ENCODE measurements at regions not wholly inside any gene's neighbourhood (a gene's known extent, or its start where the extent isn't known, plus 50 kb on each side); places are given as distances from the start of the nearest gene placed in this dataset.
"Not testable (repeated sequence)": the region's sequence is repeated elsewhere in the genome, so short reads cannot be mapped to it uniquely, and the experiment has no call there.

DNA sequence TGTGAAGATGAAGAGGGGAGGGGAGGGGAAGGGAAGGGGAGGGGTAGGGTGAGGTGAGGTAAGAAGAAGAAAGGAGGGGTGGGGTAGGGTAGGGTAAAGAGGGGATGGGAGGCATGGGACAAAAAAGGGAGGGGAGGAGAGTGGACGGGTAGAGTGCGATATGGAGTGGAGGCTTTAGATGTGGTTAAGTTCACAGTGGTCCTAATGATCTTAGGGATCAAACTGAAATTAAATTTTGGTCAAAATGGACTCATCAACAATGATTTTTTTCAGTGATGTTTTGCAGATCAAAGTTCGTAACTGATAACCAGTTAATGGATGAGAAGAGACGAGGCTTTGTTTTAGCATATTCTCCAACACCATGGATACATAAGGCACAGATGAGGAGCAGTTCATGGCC, 513.9 kb upstream of the ACVR2A start:
- DNase-seq (ENCODE audit: extremely low read depth, low read depth, low spot score): no peak

DNA sequence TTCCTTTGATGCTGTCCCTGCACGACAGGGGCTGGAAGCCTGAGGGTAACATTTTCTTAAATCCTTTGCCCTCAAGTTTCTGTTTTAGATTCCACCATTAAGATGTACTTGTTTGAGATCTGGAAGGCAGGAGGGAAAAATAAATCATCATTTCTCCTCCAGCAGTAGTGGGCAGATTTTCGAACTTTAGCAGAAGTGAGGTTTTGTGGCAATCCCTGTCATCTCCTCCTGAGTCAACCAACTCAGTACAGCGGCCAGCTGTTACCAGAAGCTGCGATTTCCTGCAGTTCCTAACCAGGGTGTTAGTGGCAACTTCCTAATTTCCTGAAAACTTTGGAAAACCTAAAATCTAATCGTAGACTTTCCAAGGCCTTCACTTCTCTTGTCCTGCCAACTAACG, 517.2 kb upstream of the ACVR2A start:
- no peak for DNase-seq (ENCODE audit: extremely low read depth, low read depth, low spot score)

DNA sequence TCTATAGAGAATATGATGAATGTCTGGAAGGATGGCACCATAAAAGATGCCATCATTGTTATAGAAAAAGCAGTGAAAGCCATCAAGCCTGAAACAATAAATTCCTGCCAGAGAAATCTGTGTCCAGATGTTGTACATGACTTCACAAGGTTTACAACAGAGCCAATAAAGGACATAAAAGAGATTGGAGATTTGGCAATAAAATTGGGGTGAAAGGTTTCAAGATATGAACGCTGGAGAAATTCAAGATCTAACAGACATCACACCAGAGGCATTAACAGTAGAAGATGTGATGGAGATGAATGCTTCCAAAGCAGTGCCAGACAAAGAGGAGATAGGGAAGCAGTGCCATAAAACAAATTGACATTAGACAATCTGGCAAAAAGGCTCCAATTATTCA, 518.8 kb upstream of the ACVR2A start:
- no peak for DNase-seq (ENCODE audit: extremely low read depth, low read depth, low spot score)

DNA sequence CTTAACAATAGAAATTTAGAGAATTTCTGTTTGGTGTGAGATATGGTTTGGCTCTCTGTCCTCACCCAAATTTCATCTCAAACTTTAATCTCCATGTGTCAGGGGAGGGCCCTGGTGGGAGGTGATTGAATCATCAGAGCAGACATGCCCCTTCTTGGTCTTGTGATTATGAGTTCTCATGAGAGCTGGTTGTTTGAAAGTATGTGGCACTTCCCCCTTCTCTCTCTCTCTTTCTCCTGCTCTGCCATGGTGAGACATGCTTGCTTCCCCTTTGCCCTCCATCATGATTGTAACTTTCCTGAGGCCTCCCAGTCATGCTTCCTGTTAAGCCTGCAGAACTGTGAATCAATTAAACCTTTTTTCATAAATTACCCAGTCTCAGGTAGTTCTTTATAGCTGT, 524.7 kb upstream of the ACVR2A start:
- DNase-seq (ENCODE audit: extremely low read depth, low read depth, low spot score): no peak

DNA sequence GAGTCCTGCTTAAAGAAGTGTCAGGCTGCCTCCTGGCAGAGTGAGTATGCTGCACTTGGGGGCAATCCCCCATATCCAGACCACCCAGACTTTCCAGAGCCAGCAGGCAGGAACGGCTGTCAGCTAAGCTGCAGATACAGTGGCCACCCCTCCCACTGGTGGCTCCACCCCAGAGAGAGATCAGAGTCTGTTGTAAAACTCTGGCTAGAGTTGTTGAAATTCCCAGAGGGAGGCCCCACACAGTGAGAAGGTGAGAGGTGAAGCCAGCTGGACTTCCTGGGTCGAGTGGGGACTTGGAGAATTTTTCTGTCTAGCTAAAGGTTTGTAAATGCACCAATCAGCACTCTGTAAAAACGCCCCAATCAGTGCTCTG, 533.8 kb upstream of the ACVR2A start:
- DNase-seq (ENCODE audit: extremely low read depth, low read depth, low spot score): no peak

DNA sequence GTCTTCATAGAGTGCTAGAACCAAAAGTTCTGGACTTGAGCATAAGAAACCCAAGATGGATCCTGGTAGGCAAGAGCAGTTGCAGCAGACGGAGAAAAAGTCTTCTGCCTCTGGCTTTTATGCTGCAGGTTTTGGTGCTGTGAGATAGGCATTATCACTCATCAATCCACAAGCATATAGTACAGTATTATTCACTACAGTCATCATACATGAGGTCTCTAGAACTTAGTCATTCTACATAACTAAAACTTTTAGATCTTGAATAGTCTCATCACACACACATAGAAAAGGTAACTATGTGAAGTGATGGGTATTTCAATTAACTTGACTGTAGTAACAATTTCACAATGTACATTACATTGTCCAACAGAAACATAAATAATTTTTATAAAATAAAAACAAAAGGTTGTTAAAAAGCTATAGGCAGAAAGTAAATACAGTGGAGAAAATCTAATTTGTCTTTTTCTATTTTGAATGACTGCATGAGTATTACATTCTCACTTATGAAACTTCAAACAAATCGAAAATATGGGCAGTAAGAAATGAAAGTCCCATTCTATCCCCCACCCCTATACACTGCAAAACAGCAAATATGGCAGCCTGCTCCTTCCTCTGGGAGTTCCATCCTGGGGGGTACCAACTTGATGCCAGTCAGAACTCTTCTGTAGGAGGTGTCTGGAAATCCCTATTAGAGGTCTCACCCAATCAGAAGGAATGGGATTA, 534.3 kb upstream of the ACVR2A start:
- DNase-seq (ENCODE audit: extremely low read depth, low read depth, low spot score): no peak

DNA sequence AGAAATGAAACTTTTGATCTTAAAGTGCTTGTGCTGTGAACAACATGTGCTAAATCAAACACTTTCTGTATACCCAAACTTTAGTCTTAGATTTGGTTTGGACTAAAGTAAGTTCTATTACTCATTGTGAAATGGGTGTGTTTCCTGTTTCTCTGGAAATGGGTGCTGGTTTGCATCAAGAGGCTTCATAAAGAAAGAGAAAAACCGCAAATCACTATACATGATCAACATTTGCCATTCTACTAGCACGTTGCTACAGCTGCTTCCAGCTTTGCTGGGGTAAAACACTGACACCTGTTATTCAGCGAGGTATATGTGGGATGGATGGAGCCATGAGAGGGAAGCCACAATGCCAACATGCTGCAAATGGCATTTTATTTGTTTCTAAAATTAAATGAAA, 547.0 kb upstream of the ACVR2A start:
- no peak for DNase-seq (ENCODE audit: extremely low read depth, low read depth, low spot score)

DNA sequence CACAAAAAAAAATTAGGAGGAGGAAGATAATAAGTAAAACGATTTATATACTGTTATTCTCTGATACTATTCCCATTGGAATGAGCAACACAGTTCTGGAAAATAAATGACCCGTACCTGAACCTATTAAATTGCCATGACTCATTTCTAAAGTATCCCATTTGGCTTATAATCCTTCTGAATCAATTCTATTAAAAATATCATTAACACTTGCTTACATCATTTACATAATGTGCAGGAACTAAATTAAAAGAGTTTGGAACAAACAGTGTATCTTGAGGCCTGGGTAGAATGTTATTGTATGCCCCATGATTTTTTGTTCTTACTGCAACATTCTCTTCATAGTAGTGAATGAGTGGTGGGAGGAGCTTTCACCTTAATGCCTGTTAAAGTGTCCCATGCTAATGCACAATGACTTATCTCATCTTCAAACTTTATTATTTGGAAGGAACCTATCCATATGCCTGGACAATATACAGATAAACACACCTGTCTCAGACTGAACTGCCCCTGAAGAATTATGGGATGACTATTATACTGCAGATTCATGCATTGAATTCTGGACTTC, 549.9 kb upstream of the ACVR2A start:
- DNase-seq (ENCODE audit: extremely low read depth, low read depth, low spot score): no peak

DNA sequence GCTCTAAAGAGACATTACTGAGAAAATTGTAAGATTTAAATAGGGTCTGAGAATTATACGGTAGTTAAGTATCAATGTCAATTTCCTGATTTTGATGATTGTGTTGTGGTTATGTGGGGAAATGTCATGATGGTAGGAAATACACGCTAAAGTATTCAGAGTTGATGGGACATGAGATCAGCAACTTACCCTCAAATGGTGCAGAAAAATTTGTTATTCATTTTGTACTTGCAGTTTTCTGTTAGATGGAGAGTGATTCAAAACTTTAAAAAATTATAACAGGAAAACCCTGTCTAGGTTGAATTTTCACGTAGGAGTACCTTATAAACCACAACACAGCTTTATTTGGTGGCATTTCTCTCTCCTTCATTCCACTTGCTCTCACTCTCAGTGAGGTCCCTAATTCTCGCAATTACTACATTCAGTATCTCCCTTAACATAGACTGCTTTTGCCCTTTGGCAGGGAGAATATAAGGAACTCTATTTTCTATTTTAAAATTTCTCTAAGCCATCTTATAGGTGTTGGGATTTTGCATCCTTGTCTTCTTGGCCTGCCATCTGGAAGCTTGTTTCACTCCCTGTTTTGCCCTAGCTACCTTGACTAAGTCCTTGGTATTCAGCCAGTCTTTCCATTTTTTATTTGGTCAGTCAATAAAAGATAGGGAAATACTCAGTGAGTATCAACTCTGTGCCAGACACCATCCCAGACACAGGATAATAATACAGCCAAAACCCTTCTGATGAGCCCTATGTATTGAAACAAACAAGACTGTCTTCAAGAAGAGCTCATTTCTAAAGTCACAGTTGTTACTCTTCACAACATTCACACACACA, 550.6 kb upstream of the ACVR2A start:
- DNase-seq (ENCODE audit: extremely low read depth, low read depth, low spot score): no peak

DNA sequence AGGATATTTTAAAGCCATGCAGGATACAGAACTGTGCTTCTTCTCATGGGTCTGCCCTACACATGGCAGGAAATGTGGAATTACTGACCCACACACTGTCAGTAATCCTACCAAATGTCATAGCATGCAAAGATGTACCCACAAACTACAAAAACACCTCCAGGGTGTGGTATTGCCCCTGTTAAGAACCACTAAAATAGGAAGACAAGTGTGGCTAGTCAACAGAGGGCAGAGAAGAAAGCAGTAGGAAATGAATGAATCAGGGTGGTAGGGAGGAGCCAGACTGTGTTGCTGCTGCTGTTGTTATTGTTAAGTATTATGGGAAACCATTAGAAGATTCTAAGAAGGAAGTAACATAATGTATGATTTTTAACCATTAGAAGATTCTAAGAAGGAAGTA, 556.7 kb upstream of the ACVR2A start:
- no peak for DNase-seq (ENCODE audit: extremely low read depth, low read depth, low spot score)

DNA sequence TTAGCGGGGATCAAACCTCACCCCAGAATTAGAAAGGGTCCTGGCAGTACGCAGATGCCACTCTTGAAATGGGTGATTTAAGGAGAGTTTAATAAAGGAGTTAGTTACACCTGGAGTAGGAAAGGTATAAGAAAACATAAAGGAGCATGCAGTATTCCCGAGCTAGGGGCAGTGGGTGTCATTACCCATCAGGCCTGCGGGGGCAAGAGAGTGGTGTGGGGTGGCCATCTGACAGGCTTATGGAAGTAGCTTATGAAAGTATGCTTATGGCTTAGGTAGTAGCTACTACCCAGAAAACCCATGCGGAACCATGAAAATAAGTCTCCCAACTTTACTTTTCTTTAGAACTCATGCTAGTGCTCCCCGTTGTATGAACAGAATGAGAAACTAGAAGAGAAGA, 568.9 kb upstream of the ACVR2A start:
- DNase-seq (ENCODE audit: extremely low read depth, low read depth, low spot score): no peak

DNA sequence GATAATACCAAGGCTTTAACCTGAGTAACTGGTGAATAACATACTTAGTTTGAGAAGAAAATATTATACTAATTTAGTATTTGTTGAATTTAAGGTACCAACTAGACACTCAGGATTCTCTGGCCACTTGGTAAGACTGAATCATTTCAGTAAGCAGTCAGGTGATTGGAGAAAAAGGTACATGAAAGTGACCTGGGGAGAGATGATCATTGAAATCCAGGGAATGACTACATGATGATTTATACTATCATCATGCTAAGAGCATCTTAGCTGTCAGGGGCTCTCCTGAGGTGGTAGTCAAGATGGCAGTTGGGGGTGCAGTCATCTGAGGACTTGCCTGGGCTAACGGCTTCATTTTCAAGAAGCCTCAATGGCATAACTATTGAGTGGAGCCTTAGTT, 571.2 kb upstream of the ACVR2A start:
- DNase-seq (ENCODE audit: extremely low read depth, low read depth, low spot score): no peak

DNA sequence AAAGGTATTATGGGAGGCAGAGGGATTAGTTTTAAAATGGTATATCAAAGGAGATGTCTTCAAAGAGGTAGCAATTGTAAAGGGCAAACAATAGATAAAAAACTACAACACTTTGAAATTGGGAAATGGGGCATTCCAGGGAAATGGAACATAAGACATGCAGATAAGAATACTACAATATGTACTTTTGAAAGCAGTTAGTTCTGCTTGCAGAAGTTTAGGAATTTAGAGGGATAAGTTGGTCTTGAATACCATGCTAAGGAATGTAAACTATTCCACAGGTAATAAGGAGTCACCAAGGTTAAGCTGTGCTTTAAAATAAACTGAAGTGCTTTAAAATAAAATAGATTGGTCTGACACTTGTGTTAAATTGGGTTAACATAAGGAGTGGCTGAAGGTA, 571.7 kb upstream of the ACVR2A start:
- no peak for DNase-seq (ENCODE audit: extremely low read depth, low read depth, low spot score)

DNA sequence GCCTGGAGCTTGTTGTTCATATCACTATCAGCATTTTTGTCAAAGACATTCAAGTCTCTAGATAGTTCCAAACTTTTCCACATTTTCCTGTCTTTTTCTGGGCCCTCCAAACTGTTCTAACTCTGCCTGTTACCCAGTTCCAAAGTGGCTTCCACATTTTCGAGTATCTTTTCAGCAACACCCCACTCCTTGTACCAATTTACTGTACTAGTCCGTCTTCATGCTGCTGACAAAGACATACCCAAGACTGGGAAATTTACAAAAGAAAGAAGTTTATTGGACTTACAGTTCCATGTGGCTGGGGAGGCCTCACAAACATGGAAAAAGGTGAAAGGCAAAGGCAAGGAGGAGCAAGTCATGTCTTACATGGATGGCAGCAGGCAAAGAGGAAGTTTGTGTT, 575.2 kb upstream of the ACVR2A start:
- DNase-seq (ENCODE audit: extremely low read depth, low read depth, low spot score): not testable (repeated sequence)

DNA sequence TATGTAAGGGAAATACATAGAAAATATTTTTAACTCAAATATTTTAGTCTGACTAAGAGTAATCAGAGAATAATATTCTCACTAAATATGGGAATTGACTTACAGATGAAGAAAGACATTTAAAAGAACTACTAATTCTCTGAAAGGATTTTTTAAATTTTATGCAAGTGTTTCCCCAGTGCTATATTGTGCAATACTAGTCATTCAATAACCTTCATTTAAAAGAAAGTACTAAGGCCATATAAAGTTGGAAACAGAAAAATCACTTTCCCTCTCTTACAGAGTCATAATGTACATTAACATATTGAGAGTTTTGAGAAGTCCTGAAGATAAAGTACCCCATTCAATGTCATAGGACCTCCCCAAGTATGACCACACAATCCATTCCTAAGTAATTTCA, 584.6 kb upstream of the ACVR2A start:
- DNase-seq (ENCODE audit: extremely low read depth, low read depth, low spot score): no peak

DNA sequence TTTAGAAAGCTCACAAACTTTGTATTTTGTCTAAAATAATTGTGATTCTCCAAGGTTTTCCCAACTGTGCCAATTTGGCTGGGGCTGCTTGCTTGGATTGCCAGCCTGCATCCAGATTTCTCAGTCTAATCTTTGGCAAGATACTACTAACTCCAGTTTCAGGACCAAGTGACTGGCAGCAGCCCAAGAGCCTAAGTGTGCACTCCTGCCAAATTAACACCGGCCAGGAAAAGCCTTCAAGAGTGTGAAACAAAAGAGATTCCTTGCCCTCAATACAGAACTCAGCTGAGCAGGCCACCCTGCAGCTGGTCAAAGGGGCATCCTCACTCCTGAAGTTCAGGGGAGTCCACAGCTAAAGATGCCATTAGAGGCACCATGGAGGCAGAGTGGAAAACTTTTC, 589.0 kb upstream of the ACVR2A start:
- DNase-seq (ENCODE audit: extremely low read depth, low read depth, low spot score): no peak

DNA sequence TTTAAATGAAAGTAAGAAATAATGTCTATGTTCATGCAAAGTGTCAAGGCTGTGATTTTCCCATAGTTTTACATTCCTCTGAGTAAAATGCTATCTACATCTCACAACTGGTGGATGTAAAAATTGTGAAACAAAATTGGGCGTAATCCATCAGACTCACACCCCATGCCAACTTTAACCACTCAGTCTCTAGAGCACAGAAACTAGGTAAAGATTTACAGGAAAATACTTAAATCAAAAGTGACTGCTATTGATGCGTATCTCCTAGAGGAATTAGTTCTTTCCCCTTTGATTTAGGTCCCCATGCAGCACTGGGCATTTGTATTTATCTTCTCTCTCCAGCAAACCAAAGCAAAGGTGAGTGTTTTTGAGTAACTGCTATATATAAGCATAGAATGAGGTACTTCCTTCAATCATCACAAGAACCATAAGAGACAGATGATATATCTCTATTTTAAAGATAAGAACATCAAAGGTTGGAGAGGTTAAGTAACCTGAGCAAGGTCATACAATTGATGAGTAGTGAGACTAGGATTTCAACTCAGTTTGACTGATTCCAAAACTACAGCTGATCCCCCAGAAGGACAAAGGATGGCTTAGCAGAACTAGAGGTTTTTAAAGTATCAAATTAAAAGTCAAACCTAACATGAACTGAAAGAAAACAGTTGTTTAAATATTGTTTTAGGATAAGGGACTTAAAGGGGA, 594.0 kb upstream of the ACVR2A start:
- no peak for DNase-seq (ENCODE audit: extremely low read depth, low read depth, low spot score)

DNA sequence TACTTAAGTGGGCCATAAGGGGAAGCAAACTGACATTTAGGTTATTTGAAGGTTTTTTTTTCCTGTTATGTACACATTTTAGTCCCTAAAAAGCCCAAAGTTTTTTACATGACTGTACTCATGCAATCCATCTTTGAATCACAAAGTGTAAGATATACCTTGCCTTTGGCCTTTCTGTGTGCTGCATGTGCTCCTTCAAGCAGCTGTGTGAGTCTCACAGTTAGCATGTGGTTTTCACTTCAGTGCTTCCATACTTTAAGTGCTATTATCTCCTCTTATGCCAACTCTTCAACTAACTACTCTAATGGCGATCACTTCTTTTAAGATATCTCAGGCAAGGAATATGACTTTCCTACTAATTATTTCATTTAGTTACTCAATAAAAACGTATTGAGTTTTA, 597.1 kb upstream of the ACVR2A start:
- DNase-seq (ENCODE audit: extremely low read depth, low read depth, low spot score): no peak

DNA sequence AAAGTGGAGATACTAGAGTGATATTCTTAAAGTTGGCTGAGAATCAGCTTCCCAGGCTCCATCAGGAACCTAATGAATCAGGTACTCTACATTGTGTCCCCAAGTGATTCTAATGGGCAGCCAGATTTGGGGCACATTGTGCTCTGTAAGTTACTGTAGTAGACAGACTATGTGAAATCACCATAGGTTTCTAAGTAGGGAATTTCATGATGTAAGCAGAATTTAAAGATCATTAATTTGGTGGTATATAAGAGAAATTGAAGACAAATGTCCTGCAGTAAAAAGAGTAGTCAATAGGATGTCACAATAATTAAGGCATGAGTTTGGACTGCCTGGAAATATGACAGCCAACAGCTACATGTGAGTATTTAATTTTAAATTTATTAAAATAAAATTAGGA, 602.4 kb upstream of the ACVR2A start:
- DNase-seq (ENCODE audit: extremely low read depth, low read depth, low spot score): no peak

DNA sequence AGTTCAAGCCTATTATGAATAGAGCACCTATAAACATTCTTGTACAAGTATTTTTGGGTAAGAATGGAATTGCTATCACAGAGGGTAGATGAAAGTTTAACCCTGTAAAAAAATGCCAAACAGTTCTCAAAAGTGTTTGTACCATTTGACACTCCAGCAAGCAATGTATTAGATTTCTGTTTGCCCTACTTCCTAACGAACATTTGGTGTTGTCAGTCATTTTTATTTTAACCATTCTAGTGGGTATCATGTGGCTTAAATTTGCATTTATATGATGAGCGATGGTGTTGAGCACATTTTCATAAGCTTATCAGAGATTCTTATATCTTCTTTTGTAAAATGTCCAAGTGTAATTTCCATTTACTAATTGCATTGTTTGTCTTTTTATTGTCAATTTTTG, 608.2 kb upstream of the ACVR2A start:
- no peak for DNase-seq (ENCODE audit: extremely low read depth, low read depth, low spot score)

DNA sequence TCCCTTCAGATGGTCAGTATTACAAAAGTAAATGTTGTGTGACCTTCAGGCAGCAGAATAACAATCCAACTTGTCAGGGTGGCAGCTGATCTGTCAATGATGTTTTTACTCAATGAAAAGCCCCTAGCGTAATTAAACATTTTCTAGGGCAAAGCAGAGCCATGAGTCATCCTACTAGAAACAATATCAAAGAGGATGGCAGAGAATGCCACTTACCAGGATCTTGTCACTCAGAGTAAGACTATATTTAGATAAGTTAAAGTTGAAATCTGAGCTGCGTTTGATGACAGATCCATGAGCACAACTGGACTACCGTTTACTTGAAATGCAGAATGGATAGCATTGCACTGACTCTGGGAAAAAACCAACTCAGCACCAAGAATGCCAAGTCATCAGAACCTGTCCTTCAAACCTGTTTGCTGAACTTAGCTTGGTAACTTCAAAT, 612.6 kb upstream of the ACVR2A start:
- DNase-seq (ENCODE audit: extremely low read depth, low read depth, low spot score): no peak

DNA sequence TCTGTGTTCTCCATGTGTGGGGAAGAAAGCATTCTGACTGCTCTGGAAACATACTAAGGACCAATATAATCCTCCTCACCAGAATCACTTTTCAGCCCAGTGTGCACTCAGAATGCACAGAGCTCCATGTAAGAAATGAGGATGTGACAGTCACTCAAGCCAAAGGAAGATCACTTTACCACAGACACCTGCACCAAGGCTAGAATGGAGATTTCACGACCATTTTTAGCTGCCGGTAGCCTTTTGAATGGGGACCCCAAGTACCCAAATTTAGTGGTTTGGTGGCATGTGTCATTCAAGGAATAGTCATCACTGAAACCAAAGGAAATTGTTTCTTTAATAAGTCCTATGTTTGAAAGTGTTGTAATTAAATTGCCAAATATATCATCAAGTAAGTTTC, 613.2 kb upstream of the ACVR2A start:
- no peak for DNase-seq (ENCODE audit: extremely low read depth, low read depth, low spot score)

Data from glomerular endothelial cell (primary cell).